Neural progenitor cell (in vitro differentiated cells): ENCODE measurements at regions not wholly inside any gene's neighbourhood (a gene's known extent, or its start where the extent isn't known, plus 50 kb on each side); places are given as distances from the start of the nearest gene placed in this dataset.

ENCODE experiments used
- EZH2 ChIP-seq: fragments of 200-600 bp; sonication (generic); IDR thresholded peaks from 2 replicates; pipeline ENCODE4 v1.6.1; 2017; ENCODE audit warnings: antibody characterized with exemption, mild to moderate bottlenecking, moderate library complexity
- TF ChIP-seq, protein P1 (sequence below): fragments of 200-600 bp; sonication (generic); IDR thresholded peaks from 2 replicates; pipeline ENCODE4 v1.5.1; 2017; ENCODE audit warnings: antibody characterized with exemption, mild to moderate bottlenecking

DNA sequence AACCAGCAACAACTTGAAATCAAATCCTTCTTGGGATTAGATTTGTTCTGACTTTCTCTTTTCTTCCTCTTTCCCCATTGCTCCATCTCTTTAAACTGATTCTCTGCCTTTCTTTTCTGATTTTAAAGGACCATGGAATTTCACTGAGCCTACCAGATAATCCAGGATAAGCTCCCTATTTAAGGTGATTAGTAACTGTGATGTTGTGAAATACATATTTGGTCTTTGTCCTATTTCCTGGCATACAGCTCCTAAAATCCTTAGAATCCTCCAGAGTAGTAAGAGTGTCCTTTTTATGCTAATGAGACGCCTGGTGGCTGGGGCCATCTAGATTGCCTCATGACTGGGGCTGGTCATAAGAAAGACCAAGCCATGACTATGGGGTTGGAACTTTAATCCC, 236.9 kb downstream of the USP25 start:
- TF ChIP-seq, protein P1, sequence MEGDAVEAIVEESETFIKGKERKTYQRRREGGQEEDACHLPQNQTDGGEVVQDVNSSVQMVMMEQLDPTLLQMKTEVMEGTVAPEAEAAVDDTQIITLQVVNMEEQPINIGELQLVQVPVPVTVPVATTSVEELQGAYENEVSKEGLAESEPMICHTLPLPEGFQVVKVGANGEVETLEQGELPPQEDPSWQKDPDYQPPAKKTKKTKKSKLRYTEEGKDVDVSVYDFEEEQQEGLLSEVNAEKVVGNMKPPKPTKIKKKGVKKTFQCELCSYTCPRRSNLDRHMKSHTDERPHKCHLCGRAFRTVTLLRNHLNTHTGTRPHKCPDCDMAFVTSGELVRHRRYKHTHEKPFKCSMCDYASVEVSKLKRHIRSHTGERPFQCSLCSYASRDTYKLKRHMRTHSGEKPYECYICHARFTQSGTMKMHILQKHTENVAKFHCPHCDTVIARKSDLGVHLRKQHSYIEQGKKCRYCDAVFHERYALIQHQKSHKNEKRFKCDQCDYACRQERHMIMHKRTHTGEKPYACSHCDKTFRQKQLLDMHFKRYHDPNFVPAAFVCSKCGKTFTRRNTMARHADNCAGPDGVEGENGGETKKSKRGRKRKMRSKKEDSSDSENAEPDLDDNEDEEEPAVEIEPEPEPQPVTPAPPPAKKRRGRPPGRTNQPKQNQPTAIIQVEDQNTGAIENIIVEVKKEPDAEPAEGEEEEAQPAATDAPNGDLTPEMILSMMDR = no peak
- TF ChIP-seq EZH2 = no peak
